GM21825 (cell line): ENCODE measurements at regions not wholly inside any gene's neighbourhood (a gene's known extent, or its start where the extent isn't known, plus 50 kb on each side); places are given as distances from the start of the nearest gene placed in this dataset.
"Not testable (repeated sequence)": the region's sequence is repeated elsewhere in the genome, so short reads cannot be mapped to it uniquely, and the experiment has no call there.

Experiments
- ATAC-seq: cut with Tn5 transposase; IDR thresholded peaks from one replicate; pipeline ENCODE4 v1.9.1; 2021; ENCODE audit warnings: mild to moderate bottlenecking, moderate library complexity; ENCODE audit not compliant: unreplicated experiment

DNA sequence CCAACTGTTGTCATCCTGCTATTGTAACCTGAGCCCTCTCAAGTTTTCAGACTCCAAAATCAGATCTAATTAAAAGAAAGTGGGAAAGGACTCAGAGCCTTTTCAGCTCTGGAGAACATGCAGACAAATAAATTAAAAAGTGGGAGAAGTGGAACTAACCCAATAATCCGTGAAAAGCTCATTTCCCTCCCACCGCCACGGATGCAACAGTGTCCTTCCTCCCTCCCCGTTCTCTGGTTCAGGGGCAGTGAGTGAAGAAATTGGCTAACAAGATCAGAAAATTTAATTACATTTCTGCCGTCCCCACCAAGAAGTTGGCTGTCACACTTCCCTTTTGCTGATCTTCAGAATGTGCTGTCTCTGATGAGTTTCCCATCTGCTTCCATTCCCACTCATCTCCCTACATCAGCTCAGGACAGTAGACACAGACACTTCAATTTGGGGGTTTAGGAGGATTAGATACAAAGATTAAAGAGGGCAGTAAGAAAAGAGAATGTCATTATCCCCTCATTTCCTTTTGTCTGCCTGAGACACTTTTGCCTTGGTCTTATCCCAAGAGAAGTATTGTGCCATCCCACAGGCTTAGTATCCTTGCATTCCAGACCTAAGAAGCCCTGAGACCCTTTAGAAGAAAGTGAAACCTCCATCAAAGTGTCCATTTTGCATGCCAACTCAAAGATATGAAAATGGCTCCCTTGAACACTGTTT lies 335.7 kb upstream of the PPP2R3A start:
- no peak for ATAC-seq

DNA sequence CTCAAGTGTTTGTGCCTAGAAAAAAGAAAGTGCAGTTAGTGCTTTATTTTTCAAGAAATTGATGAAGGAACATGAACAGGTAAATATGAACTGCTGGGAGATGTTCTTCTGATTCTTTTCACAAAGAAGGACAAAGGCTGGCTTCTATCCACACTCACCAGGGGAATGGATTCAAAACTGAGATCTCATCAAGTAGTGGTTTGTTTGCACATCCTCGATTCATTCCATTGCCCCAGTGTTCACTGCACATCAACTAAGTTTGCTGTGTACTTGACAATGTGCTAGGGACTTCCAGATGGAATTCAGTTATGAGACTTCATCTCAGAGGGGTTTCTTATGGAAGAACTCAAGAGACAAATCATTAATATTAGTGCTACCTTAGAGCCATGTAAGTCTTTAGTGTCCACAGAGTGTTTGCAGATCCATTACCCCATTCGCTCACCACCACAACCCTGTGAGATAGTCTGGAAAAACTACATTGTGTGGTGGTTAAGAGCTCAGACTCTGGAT lies 332.9 kb upstream of the PPP2R3A start:
- no peak for ATAC-seq

DNA sequence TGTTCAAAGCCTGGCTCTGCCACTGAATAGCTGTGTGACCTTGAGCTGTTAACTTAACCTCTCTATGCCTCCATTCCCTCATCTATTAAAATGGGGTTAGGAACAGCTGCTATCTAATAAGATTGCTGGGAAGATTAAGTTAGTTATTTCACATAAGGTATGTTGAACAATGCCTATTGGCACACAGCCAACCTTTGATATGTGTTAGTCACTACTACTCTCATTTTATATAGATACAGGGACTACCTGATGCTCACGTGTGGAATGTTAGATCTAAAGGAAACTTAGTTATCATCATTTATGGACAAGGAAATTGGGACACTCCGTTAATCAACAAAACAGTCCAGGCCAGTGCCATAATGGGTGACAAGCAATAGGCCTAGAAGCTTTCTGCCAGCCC lies 332.4 kb upstream of the PPP2R3A start:
- no peak for ATAC-seq

DNA sequence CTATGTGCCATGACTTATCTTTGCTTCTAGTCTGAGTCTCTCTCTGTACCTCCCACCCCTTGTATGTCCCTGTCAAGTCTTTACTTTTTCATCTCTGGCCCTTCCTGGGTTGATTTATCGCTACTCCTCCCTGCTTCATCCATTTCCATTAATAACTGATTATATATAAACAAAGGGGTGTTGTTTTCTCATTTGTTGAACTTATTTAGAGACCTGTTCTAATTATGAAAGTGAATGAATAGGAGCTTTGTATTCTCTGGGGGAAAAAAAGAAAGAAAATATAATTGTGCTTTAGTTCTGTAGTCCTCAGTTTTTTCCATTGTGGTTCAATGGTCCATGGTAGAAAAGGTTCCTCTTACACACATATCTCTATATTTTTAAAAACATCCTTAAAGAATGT lies 328.9 kb upstream of the PPP2R3A start:
- ATAC-seq: no peak

DNA sequence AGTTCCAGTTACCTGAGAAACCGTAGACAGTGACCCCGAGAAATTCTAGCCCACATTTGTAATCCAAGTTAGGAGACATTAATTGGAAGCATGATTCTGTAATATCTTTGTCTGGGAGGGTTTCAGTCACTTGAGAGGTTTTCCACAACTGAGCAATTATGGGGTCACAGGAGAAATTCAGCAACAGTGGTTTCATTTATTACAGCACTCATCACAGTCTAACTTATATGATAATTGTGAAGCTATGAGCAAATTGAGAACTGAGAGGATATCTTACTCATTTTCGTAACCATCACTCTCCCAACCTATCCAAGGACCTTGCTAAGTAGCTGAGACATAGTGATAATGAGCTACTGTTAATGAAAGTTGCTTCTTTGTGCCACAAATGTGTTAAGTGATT lies 328.5 kb upstream of the PPP2R3A start:
- no peak for ATAC-seq

DNA sequence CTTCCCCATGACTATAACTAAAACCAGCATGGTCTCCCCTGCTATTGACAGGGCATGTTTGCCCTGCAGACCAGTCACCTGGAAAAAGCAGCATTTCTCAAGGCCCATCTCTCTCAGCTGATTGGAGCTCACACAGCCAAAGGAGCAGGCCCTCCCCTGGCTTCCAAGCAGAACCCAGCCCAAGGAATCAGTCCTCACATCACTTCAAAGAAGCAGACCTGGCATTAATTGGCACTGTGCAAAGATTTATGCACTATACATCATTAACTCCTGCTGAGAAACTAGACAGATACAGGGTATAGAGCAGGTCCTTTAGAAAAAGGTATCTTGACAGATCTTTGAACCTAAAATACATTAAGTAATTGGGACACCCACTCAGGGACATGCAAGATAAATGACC lies 323.8 kb upstream of the PPP2R3A start:
- ATAC-seq: no peak

DNA sequence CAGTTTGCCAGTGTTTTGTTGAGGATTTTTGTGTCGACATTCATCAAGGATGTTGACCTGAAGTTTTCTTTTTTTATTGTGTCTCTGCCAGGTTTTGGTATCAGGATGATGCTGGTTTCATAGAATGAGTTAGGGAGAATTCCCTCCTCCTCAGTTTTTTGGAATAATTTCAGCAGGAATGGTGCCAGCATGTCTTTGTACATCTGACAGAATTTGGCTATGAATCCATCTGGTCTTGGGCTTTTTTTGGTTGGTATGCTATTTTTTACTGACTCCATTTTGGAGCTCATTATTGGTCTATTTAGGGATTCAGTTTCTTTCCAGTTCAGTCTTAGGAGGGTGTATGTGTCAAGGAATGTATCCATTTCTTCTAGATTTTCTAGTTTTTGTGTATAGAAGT lies 320.0 kb upstream of the PPP2R3A start:
- no peak for ATAC-seq

DNA sequence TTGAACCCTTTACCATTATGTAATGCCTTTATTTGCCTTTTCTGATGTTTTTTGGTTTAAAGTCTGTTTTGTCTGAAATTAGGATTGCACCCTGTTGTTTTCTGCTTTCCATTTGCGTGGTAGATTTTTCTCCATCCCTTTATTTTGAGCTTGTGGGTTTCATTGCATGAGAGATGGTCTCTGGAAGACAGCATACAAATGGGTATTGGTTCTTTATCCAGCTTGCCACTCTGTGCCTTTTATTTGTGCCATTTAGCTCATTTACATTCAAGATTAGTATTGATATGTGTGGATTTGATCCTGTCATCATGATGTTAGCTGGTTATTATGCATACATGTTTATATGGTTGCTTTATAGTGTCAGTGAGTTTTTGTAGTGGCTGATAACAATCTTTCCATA lies 318.7 kb upstream of the PPP2R3A start:
- ATAC-seq: no peak

DNA sequence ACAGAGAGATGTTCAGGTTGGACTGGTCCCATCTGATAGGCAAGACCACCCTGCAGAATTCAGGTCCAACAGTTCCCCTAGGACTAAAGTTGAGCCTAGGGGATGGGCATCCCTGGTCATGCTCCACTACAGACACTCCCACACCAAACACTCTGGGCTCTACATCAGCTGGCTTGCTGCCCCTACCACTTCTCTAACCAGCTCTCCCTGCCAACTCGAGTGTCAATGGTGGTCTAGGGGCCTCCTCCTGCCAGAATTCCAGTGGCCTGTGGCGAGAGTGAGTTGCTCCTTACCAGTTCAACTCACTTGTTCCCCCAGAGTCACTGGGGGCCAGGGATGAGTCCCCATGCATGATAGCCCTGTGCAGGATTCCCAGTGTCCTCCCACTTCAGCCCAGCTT lies 316.2 kb upstream of the PPP2R3A start:
- ATAC-seq: no peak

DNA sequence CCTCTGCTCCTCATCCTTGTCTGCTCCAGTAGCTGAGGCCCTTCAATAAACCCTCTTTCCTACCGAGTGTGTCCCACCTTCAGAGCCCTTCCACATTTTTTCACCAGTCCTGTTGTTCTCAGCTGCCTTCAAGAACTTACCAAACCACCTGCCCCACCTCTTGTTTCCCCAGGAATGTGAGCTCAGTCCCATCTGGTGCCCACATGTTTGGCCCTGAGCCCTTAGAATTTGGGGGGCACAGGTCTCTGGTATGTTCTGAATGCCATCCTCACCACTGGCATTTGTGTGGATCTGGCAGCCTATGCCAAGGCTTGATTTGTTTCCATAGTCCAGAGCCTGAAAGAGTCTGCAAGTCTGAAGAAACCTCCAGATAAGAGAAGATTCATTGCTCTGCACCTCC lies 315.2 kb upstream of the PPP2R3A start:
- ATAC-seq: no peak

DNA sequence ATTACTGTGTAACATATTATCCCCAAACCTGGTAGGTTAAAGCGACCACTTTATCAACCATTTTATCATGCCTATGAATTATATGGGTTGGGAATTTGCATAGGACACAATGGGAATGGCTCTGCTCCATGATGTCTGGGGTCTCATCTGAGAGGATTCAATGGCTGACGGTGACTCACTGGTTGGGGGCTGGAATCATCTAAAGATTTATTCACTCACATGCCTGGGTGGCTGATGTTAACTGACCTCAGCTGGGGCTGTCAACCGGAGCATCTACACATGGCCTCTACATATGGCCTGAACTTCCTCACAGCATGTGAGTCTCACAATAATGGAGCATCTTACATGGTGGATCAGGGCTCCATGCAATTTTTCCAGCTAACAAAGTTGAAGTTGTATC lies 313.1 kb upstream of the PPP2R3A start:
- no peak for ATAC-seq

DNA sequence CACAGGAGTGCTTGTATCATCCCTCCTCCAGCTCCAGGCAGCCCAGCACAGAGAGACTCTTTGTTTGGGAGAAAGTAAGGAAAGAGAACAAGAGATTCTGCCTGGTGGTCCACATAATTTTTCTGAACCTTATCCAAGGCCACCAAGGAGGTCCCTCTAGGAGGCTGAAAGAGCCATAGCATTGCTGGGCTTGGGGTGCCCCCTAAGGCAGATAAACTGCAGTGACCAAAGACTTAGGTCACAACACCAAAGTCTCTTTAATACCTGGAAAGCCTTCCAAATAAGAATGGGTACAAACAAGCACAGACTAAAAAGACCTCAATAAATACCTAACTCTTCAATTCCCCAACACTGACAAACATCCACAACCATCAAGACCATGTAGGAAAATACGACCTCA lies 310.2 kb upstream of the PPP2R3A start:
- ATAC-seq: no peak

DNA sequence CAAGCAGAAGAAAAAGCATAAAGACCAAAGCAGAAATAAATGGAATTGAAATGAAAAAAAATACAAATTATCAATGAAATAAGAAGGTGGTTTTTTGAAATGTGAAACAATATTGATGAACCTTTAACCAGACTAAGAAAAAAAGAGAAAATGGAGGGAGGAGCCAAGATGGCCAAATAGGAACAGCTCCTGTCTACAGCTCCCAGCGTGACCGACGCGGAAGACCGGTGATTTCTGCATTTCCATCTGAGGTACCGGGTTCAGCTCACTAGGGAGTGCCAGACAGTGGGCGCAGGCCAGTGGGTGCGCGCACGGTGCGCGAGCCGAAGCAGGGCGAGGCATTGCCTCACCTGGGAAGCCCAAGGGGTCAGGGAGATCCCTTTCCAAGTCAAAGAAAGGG lies 307.1 kb upstream of the PPP2R3A start:
- not testable (repeated sequence) for ATAC-seq

DNA sequence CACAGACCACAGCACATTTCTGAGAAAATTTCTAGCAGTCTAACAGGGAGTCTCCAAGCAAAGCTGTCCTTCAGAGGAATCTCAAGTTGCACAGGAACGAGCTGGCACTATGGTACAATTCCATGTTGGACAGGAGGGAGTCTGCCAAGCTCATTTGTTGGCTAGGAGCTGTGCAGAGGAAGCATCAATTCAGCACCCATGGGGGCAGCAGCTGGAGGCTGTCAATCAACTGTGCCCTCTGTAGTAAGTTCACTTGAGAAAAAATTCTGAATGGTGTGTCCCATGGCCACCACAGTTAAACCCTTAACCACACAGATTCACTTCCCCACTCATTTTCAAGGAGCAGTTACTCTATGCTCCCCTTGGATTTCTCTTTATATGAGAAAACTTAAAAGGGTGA lies 298.5 kb upstream of the PPP2R3A start:
- no peak for ATAC-seq

DNA sequence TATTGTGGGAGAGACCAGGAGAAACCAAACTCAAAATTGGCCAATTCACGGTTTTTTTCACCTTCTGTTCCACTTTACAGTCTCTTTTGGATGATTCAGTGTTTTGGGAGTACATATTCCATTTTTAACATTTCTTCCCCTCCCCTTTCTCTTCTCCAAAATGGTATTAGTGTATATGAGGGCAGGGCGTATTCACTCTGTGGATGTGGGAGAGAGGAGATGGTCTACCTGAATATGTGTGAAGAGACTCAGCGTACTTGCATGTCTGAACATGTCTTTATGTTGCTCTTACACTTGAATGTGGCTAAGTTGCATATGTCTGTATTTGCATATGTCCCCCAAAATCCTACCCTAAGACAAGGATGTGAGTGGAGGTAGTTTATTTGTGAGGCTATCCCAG lies 291.0 kb upstream of the PPP2R3A start:
- ATAC-seq: no peak

DNA sequence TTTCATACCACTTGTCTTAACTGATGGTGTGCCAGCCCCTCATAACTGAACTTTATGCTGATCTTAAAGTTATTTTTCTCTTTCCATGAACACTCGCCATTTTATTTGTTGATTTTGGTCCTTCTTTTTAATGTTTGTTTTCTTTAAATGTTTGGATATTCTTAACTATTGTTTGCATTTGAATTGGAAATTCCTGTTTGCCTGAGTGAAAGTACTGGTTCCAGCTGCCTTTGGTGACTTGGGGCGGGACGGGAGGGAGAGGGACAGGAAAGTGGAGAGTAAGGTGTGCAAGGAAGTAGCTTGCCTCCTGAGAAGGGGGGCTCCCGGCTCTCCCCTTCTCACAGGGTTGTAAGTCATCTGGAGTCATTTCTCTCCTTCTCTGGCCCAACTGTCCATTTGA lies 287.1 kb upstream of the PPP2R3A start:
- ATAC-seq: no peak

DNA sequence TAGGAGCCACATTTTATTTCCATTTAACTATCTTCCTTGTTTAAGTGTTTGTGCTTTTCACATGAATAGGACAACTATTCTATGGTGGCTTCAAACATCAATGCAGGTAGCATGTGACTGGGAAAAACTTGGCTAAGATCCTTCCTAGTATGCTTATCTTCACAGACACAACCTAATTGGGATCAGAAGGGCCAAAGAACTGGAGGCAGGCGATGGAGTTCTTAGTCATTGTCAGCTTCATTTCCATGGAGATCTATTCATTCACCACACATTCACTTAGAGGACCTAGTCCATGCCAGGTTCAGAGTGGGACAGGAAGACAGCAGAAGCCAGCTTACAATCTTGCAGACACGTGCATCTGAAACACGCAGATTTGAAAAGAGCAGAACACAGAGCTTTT lies 277.5 kb upstream of the PPP2R3A start:
- ATAC-seq: no peak

DNA sequence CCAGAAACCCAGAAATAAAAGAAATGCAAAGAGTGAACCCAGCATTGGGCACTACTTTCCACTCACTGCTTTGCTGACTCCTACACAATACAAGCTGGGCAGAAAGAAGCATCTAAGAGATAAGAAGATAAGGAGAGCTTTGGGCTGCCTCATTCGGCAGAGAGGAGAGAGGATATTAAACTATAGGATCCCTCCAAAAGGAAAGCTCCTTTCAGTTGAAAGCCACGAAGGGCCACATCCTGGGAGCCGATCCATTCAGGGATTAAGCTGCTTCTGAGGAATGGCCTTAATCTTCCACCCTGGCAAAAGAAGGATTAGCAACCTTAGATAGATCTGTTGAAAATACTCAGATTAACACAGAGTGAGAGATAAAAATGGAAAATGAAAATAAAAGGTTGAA lies 274.9 kb upstream of the PPP2R3A start:
- ATAC-seq: no peak

DNA sequence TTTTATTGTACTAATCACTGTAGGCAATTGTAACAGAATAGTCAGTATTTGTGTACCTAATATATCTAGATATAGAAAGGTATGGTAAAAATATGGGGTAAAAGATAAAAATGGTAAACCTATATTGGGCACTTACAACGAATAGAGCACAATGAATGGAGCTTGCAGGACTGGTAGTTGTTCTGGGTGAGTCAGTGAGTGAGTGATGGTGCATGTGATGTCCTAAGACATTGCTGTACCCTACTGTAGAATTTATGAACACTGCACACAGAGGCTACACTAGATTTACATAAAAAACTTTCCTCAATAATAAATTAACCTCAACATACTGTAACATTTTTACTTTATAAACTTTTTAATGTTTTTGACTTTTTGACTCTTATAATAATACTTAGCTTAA lies 274.3 kb upstream of the PPP2R3A start:
- ATAC-seq: no peak

DNA sequence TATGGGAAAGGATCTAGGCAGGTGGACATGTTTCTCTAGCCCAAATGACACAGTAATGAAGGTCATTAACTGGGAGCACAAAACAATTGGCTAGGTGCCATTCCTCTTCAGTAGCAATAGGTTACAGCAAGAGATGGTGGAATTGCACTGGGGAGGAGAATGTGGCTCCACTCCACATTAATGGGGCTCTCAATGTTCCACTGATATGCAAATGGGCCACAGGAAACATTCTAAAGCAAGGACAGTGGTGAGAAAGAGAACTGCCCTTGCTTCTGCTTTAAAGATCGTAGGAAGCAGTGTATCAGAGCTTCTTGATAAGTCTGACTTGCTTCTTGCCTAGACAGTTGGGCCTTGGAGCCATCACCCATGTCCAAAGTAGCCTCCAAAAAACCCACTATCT lies 271.4 kb upstream of the PPP2R3A start:
- ATAC-seq: no peak

DNA sequence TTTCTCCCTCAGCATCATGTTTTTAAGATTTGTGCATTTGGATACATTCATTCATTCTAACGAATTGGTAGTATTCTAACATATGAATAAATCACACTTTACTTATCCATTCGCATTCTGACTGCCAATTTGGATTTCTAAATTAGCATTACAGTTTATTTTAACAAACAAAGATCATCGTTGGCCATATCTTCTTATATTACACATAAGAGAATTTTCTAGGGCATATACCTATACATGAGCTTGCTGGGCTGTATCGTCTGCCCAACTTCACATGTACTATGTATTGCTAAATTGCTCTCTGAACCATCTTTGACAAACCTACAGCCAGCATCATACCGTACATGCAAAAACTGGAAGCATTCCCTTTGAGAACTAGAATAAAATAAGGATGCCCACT lies 265.8 kb upstream of the PPP2R3A start:
- ATAC-seq: no peak

DNA sequence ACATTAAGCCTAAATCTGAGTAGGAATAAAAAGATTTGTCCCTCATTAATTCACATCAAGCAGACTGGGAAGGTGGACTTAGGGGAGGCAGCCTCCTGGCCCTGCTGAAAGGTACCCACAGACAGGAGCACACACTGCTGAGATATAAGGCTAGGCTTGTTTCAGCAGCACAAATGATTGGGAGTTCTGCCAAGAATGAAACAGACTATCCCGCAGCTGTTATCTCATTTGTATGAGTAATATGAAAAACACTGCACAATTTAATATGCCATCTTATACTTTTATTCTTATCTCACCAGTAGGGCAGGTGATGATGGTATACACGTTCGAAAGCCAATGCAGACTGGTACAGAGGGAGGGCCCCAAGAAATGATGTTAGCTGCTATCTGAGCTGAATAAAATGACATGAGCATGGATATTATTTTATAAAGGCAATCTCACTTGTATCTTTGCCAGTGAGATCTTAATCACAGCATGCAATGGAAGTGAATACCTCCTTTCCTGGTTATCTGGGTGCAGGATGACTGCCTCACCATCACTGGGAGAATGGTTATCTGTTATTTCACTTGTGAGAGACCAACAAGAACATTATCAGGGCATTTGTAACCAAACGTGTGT lies 258.7 kb upstream of the PPP2R3A start:
- ATAC-seq: no peak

DNA sequence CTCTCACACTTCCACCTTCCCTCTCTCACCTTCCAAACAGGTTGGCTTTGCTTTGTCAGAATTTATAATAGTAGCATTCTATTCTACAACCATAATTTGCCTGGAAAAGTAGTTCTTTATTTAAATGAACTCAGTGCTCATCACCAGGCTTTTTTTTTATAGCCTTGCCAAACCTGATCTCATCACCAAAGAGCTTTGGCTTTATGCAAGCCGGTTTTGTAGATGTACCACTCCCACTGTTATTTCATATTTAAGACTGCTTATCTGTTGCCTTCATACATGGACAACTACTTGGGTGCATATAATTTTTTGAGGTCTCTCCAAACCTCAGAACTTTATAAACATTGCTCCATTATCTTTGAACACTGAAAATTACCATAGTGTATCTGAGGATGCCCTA lies 246.1 kb upstream of the PPP2R3A start:
- ATAC-seq: no peak
